ENCODE measurements at regions not wholly inside any gene's neighbourhood (a gene's known extent, or its start where the extent isn't known, plus 50 kb on each side); places are given as distances from the start of the nearest gene placed in this dataset.

GRCh38 chr3:72338082-72338941 is 509.9 kb downstream of the SHQ1 start:
- TF ChIP-seq, protein P1, sequence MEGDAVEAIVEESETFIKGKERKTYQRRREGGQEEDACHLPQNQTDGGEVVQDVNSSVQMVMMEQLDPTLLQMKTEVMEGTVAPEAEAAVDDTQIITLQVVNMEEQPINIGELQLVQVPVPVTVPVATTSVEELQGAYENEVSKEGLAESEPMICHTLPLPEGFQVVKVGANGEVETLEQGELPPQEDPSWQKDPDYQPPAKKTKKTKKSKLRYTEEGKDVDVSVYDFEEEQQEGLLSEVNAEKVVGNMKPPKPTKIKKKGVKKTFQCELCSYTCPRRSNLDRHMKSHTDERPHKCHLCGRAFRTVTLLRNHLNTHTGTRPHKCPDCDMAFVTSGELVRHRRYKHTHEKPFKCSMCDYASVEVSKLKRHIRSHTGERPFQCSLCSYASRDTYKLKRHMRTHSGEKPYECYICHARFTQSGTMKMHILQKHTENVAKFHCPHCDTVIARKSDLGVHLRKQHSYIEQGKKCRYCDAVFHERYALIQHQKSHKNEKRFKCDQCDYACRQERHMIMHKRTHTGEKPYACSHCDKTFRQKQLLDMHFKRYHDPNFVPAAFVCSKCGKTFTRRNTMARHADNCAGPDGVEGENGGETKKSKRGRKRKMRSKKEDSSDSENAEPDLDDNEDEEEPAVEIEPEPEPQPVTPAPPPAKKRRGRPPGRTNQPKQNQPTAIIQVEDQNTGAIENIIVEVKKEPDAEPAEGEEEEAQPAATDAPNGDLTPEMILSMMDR (conservative IDR thresholded peaks at IDR 0.05) = no peak
- no peak for TF ChIP-seq EZH2 (IDR thresholded peaks at IDR 0.05; ENCODE audit: low read depth)
